PC-3 (cell line): ENCODE measurements at regions not wholly inside any gene's neighbourhood (a gene's known extent, or its start where the extent isn't known, plus 50 kb on each side); places are given as distances from the start of the nearest gene placed in this dataset.

Source experiments
- ATAC-seq: fragments of 200-7000 bp; cut with Tn5 transposase; 2 replicates; pipeline ENCODE4 v1.9.1; 2020; ENCODE audit warnings: mild to moderate bottlenecking, moderate library complexity
- BruUV-seq: library from RNA; stranded (reverse); fragments of 400-500 nt; replicated peaks from 2 replicates; lab custom pipeline; 2021; lab: Mats Ljungman, UMichigan
- CTCF ChIA-PET: fragments of 300-600 bp; sonication (Branson Sonifier 250); formaldehyde crosslinking; loops from one replicate; lab custom pipeline; 2022; ENCODE audit warnings: antibody characterized with exemption; lab: Charles Lee
- POLR2A ChIA-PET: fragments of 300-600 bp; sonication (Branson Sonifier 250); formaldehyde crosslinking; loops from one replicate; lab custom pipeline; 2022; ENCODE audit warnings: antibody characterized with exemption; ENCODE audit not compliant: unreplicated experiment; lab: Charles Lee
- DNase-seq: peaks from one replicate; pipeline ENCODE4 v3.0.0-alpha.2; 2015
- H2AFZ ChIP-seq: fragments of 300-600 bp; sonication (generic); 2 replicates; pipeline ENCODE4 v1.6.0; 2016; ENCODE audit warnings: antibody characterized with exemption, low read length
- H3F3A ChIP-seq: fragments of 300-600 bp; sonication (generic); one replicate; pipeline ENCODE4 v1.6.0; 2017; ENCODE audit warnings: antibody characterized with exemption, low read length, control low read depth, mild to moderate bottlenecking; ENCODE audit not compliant: unreplicated experiment
- H3K27ac ChIP-seq: fragments of 300-600 bp; sonication (generic); 2 replicates; pipeline ENCODE4 v1.5.1; 2016; ENCODE audit warnings: mild to moderate bottlenecking, low read length
- H3K27me3 ChIP-seq: fragments of 300-600 bp; sonication (generic); 2 replicates; pipeline ENCODE4 v1.6.1; 2016; ENCODE audit warnings: low read length, mixed read lengths
- H3K36me3 ChIP-seq: fragments of 300-600 bp; sonication (generic); 2 replicates; pipeline ENCODE4 v1.6.1; 2016; ENCODE audit warnings: low read depth, mixed run types, low read length, mixed read lengths
- H3K4me1 ChIP-seq: fragments of 300-600 bp; sonication (generic); 2 replicates; pipeline ENCODE4 v1.5.1; 2016; ENCODE audit warnings: low read length; ENCODE audit not compliant: insufficient read depth
- H3K4me2 ChIP-seq: fragments of 300-600 bp; sonication (generic); 2 replicates; pipeline ENCODE4 v1.6.0; 2016; ENCODE audit warnings: low read length
- H3K4me3 ChIP-seq: fragments of 300-600 bp; sonication (generic); 2 replicates; pipeline ENCODE4 v1.5.1; 2016; ENCODE audit warnings: mild to moderate bottlenecking, low read length, mixed read lengths
- H3K79me2 ChIP-seq: fragments of 300-600 bp; sonication (generic); 2 replicates; pipeline ENCODE4 v1.6.1; 2017; ENCODE audit warnings: low read length, mixed read lengths
- H3K9ac ChIP-seq: fragments of 300-600 bp; sonication (generic); 2 replicates; pipeline ENCODE4 v1.6.0; 2016; ENCODE audit warnings: mild to moderate bottlenecking, low read length
- H3K9me2 ChIP-seq: fragments of 300-600 bp; sonication (generic); replicated peaks from 2 replicates; pipeline ENCODE4 v1.6.1; 2016; ENCODE audit warnings: mixed run types, low read length, mixed read lengths
- H3K9me3 ChIP-seq: fragments of 300-600 bp; sonication (generic); 2 replicates; pipeline ENCODE4 v1.6.1; 2016; ENCODE audit warnings: low read length, mixed read lengths
- H4K20me1 ChIP-seq: fragments of 300-600 bp; sonication (generic); 2 replicates; pipeline ENCODE4 v1.6.1; 2016; ENCODE audit warnings: low read length, mixed read lengths
- CTCF ChIP-seq: fragments of 300-600 bp; sonication (generic); conservative IDR thresholded peaks from 2 replicates; pipeline ENCODE4 v1.5.1; 2017; ENCODE audit warnings: antibody characterized with exemption, low read depth, mild to moderate bottlenecking, low read length
- EZH2 ChIP-seq: fragments of 300-600 bp; sonication (generic); IDR thresholded peaks from one replicate; pipeline ENCODE4 v1.6.1; 2017; ENCODE audit warnings: antibody characterized with exemption, mild to moderate bottlenecking, low read length; ENCODE audit not compliant: unreplicated experiment
- EZH2phosphoT487 ChIP-seq: fragments of 300-600 bp; sonication (generic); IDR thresholded peaks from 2 replicates; pipeline ENCODE4 v1.6.1; 2018; ENCODE audit warnings: mild to moderate bottlenecking, antibody characterized with exemption, low read length, borderline replicate concordance
- intact Hi-C: fragments of 100-400 bp; cut with micrococcal nuclease; formaldehyde crosslinking; loops from 2 replicates; pipeline ENCODE4 v1.9.0; 2023

GRCh38 chr1:29538586-29538985, 302.3 kb downstream of the PTPRU start:
- no peak for ATAC-seq

GRCh38 chr1:29532751-29533150, 296.4 kb downstream of the PTPRU start:
- H3K9me3 ChIP-seq, result no peaks in the 10 kb centered on the region
- H2AFZ ChIP-seq, result no peak overlapping the region
- TF ChIP-seq EZH2phosphoT487 (no peak), CTCF (no peak), EZH2 (no peak)
- no peaks in the 10 kb centered on the region for H3F3A ChIP-seq
- no peak overlapping the region for H3K9ac ChIP-seq
- H3K4me1 ChIP-seq, result no peaks in the 10 kb centered on the region
- no peaks in the 10 kb centered on the region for H4K20me1 ChIP-seq
- ChIA-PET CTCF (no interaction called here), POLR2A (no interaction called here)
- no peak overlapping the region for H3K27ac ChIP-seq
- H3K27me3 ChIP-seq, result no peaks in the 10 kb centered on the region
- BruUV-seq, result no TSS peak
- H3K79me2 ChIP-seq, result no peaks in the 10 kb centered on the region
- H3K36me3 ChIP-seq, result no peaks in the 10 kb centered on the region
- no peak for ATAC-seq
- no peak overlapping the region for H3K4me3 ChIP-seq
- H3K4me2 ChIP-seq, result no peak overlapping the region
- intact Hi-C loops, result no loop called here
- DNase-seq, result no peak
- H3K9me2 ChIP-seq, result no peaks in the 10 kb centered on the region

More at GRCh38 chr1:29538586-29538985, 302.3 kb downstream of the PTPRU start:
- Histone ChIP-seq H3K79me2 (no peaks in the 10 kb centered on the region), H3K36me3 (no peaks in the 10 kb centered on the region), H3K9me3 (no peaks in the 10 kb centered on the region), H3K4me1 (no peaks in the 10 kb centered on the region), H2AFZ (no peak overlapping the region), H3K27me3 (no peaks in the 10 kb centered on the region), H3K9ac (no peak overlapping the region), H3K4me2 (no peak overlapping the region), H3F3A (no peaks in the 10 kb centered on the region), H3K4me3 (no peak overlapping the region), H3K9me2 (no peaks in the 10 kb centered on the region), H4K20me1 (no peaks in the 10 kb centered on the region), H3K27ac (no peak overlapping the region)
- no peak for DNase-seq
- POLR2A ChIA-PET, result no interaction called here
- intact Hi-C loops, result no loop called here
- no TSS peak for BruUV-seq
- no peak for TF ChIP-seq EZH2
- no peak for TF ChIP-seq EZH2phosphoT487
- no peak for TF ChIP-seq CTCF
- CTCF ChIA-PET, result no interaction called here

- no peaks in the 10 kb centered on the region for H4K20me1 ChIP-seq
- ATAC-seq (no peak), DNase-seq (no peak)
- no peak overlapping the region for H3K9ac ChIP-seq
- H3K27ac ChIP-seq, result no peak overlapping the region
- no peaks in the 10 kb centered on the region for H3K36me3 ChIP-seq
- CTCF ChIA-PET, result no interaction called here
- H2AFZ ChIP-seq, result no peak overlapping the region
- no peaks in the 10 kb centered on the region for H3K9me3 ChIP-seq
- intact Hi-C loops, result no loop called here
- no peak overlapping the region for H3K4me3 ChIP-seq
- POLR2A ChIA-PET, result no interaction called here
- TF ChIP-seq EZH2 (no peak), CTCF (no peak), EZH2phosphoT487 (no peak)
- H3K9me2 ChIP-seq, result no peaks in the 10 kb centered on the region
- no peaks in the 10 kb centered on the region for H3K27me3 ChIP-seq
- H3K4me1 ChIP-seq, result no peaks in the 10 kb centered on the region
- no peaks in the 10 kb centered on the region for H3F3A ChIP-seq
- H3K79me2 ChIP-seq, result no peaks in the 10 kb centered on the region
- no TSS peak for BruUV-seq
- no peak overlapping the region for H3K4me2 ChIP-seq
Observed at GRCh38 chr1:29532285-29532684, 296.0 kb downstream of the PTPRU start.
